ENCODE measurements at regions not wholly inside any gene's neighbourhood (a gene's known extent, or its start where the extent isn't known, plus 50 kb on each side); places are given as distances from the start of the nearest gene placed in this dataset.

- no peaks in the 10 kb centered on the region for H3K27me3 ChIP-seq (ENCODE audit: low read length)
Observed at GRCh38 chr6:126172131-126172530, 167.8 kb upstream of the CENPW start.

DNA sequence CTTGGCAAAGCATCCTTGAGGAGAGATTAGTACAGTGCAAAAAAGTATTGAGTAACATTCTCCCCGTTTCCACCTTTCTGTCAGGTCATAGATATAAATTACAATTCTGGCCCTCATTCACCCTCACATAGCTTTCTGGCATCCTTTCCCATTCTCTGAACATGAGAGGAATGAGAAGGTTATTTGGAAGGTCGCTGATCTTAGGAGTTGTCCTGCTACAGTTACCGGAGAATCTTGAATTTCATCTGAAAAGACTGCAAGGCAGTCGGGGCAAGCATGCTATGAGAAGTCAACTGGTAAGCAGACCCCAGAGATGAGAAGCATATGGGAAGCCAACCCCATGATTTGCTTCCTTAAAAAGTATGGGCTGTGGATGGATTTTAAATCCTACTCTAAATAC is 166.7 kb upstream of the CENPW start:
- no peak overlapping the region for H3K9ac ChIP-seq (ENCODE audit: low read length)
- no peaks in the 10 kb centered on the region for H3K9me3 ChIP-seq (ENCODE audit: insufficient read depth, low read length)
- no peak overlapping the region for H2AFZ ChIP-seq (ENCODE audit: low read depth, low read length, severe bottlenecking)
- H3K9me2 ChIP-seq (replicated peaks; ENCODE audit: insufficient read depth, low read length) = no peaks in the 10 kb centered on the region
- no peaks in the 10 kb centered on the region for H3K79me2 ChIP-seq (ENCODE audit: insufficient read depth, low read length)
- TF ChIP-seq, protein P1, sequence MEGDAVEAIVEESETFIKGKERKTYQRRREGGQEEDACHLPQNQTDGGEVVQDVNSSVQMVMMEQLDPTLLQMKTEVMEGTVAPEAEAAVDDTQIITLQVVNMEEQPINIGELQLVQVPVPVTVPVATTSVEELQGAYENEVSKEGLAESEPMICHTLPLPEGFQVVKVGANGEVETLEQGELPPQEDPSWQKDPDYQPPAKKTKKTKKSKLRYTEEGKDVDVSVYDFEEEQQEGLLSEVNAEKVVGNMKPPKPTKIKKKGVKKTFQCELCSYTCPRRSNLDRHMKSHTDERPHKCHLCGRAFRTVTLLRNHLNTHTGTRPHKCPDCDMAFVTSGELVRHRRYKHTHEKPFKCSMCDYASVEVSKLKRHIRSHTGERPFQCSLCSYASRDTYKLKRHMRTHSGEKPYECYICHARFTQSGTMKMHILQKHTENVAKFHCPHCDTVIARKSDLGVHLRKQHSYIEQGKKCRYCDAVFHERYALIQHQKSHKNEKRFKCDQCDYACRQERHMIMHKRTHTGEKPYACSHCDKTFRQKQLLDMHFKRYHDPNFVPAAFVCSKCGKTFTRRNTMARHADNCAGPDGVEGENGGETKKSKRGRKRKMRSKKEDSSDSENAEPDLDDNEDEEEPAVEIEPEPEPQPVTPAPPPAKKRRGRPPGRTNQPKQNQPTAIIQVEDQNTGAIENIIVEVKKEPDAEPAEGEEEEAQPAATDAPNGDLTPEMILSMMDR (IDR thresholded peaks at IDR 0.05; ENCODE audit: insufficient read depth, low read length, poor library complexity, severe bottlenecking) = no peak
- TF ChIP-seq EZH2phosphoT487 (conservative IDR thresholded peaks at IDR 0.05; ENCODE audit: low read length) = no peak
- H3K36me3 ChIP-seq (ENCODE audit: low read length) = no peaks in the 10 kb centered on the region
- no peaks in the 10 kb centered on the region for H3K27me3 ChIP-seq (ENCODE audit: low read length)
- H3K4me2 ChIP-seq (ENCODE audit: low read depth, low read length, poor library complexity, severe bottlenecking) = no peak overlapping the region
- no peak overlapping the region for H3K27ac ChIP-seq (ENCODE audit: low read depth, low read length)
- H3K4me3 ChIP-seq (ENCODE audit: insufficient read depth, low read length, poor library complexity, severe bottlenecking) = no peak overlapping the region
- no peaks in the 10 kb centered on the region for H4K20me1 ChIP-seq (ENCODE audit: low read depth, low read length)
- H3F3A ChIP-seq (ENCODE audit: insufficient read depth) = no peaks in the 10 kb centered on the region

More at GRCh38 chr6:126172131-126172530, 167.8 kb upstream of the CENPW start:
- TF ChIP-seq EZH2phosphoT487 (conservative IDR thresholded peaks at IDR 0.05; ENCODE audit: low read length) = no peak
- TF ChIP-seq, protein P1 (IDR thresholded peaks at IDR 0.05; ENCODE audit: insufficient read depth, low read length, poor library complexity, severe bottlenecking) = no peak
- Histone ChIP-seq H3K4me2 (ENCODE audit: low read depth, low read length, poor library complexity, severe bottlenecking) (no peak overlapping the region), H3K79me2 (ENCODE audit: insufficient read depth, low read length) (no peaks in the 10 kb centered on the region), H4K20me1 (ENCODE audit: low read depth, low read length) (no peaks in the 10 kb centered on the region), H3K9ac (ENCODE audit: low read length) (no peak overlapping the region), H3K9me2 (replicated peaks; ENCODE audit: insufficient read depth, low read length) (no peaks in the 10 kb centered on the region), H3K9me3 (ENCODE audit: insufficient read depth, low read length) (no peaks in the 10 kb centered on the region), H3K4me3 (ENCODE audit: insufficient read depth, low read length, poor library complexity, severe bottlenecking) (no peak overlapping the region), H2AFZ (ENCODE audit: low read depth, low read length, severe bottlenecking) (no peak overlapping the region), H3F3A (ENCODE audit: insufficient read depth) (no peaks in the 10 kb centered on the region), H3K27ac (ENCODE audit: low read depth, low read length) (no peak overlapping the region), H3K36me3 (ENCODE audit: low read length) (no peaks in the 10 kb centered on the region)

DNA sequence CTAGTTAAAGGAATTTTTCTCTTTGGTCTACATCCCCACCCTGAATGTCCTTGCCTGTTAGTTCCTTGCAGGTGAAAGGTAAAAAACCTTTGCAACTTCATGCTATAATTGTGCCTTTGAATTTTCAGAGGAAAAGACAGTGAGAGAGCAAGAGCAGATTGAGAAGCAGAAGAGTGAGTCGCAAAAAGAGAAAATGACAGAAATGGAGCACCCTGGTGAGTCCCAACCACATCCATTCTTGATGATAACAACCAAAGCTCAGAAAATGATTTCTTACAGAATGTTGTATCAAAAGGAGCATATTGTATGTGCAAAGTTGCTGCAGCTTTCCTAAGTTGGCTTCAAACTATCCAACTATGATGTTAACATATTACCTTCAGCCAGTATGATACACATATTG is 165.2 kb upstream of the CENPW start:
- TF ChIP-seq EZH2phosphoT487 (conservative IDR thresholded peaks at IDR 0.05; ENCODE audit: low read length) = no peak
- TF ChIP-seq, protein P1 (IDR thresholded peaks at IDR 0.05; ENCODE audit: insufficient read depth, low read length, poor library complexity, severe bottlenecking) = no peak
- no peaks in the 10 kb centered on the region for H3K27me3 ChIP-seq (ENCODE audit: low read length)
- H3K36me3 ChIP-seq (ENCODE audit: low read length) = no peaks in the 10 kb centered on the region
- H3K4me2 ChIP-seq (ENCODE audit: low read depth, low read length, poor library complexity, severe bottlenecking) = no peak overlapping the region
- no peaks in the 10 kb centered on the region for H3K79me2 ChIP-seq (ENCODE audit: insufficient read depth, low read length)
- no peaks in the 10 kb centered on the region for H3F3A ChIP-seq (ENCODE audit: insufficient read depth)
- no peaks in the 10 kb centered on the region for H3K9me3 ChIP-seq (ENCODE audit: insufficient read depth, low read length)
- no peak overlapping the region for H2AFZ ChIP-seq (ENCODE audit: low read depth, low read length, severe bottlenecking)
- H3K4me3 ChIP-seq (ENCODE audit: insufficient read depth, low read length, poor library complexity, severe bottlenecking) = no peak overlapping the region
- no peaks in the 10 kb centered on the region for H3K9me2 ChIP-seq (replicated peaks; ENCODE audit: insufficient read depth, low read length)
- no peak overlapping the region for H3K9ac ChIP-seq (ENCODE audit: low read length)
- no peaks in the 10 kb centered on the region for H4K20me1 ChIP-seq (ENCODE audit: low read depth, low read length)
- no peak overlapping the region for H3K27ac ChIP-seq (ENCODE audit: low read depth, low read length)
